Femur (tissue), 1 donor: ENCODE measurements at regions not wholly inside any gene's neighbourhood (a gene's known extent, or its start where the extent isn't known, plus 50 kb on each side); places are given as distances from the start of the nearest gene placed in this dataset.

ENCODE experiments used
- DNase-seq: peaks from one replicate; pipeline ENCODE4 v3.0.0-alpha.2; 2017

DNA sequence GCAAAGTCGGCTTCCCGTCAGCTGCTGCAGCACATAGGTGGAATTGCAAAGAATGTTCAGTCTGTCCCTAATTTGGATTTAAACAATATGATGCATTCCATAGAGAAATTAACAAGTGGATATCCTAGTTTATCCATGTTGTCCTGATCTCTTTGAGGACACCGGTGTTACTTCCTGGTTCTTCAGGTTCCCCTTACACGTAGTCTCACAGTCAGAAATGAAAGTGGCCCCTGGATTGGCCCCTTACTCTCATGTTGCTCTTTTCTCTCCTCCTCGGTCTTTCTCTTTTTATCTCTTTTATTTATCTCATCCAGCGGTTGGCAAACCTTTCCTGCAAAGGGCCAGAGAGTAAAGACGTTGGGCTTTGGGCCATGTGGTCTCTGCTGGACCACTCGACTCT is 265.1 kb downstream of the GAS1 start:
- DNase-seq = no peak

DNA sequence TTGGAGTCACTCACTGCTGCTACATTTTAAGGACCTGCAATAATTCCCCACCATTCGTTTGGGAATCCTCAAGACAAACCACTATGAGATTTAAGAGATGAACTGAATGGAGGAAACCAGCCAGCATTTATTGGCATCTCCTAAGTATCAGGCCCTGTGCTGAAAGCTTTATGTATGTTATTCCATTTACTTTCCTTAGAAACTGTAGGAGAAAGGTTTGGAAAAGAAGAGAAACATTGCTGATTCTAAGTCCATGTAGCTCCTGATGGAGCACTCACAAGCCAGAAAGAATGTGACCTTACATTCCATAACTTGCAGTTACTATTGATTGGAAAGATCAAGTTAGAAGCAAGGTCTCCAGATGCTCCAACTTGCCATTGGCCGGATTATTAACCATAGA is 267.4 kb downstream of the GAS1 start:
- DNase-seq = no peak

DNA sequence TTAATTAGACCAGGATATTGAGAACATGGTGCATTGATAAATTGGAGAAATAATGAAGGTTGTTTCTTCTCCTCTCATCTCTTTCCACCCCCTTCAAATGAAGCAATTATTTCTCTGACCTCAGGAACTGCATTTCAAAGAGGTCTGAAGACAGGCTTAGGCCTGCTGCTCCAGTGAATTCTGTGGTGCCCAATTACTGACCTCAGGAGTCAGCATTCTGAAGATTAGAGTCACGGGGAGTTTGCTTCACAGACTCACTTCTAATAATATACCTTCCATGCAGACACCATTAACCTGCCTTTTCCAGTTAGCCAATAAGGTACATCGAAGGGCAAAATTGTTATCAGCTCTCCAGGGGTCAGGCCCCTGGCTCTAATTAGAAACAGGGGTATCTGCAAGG is 270.9 kb downstream of the GAS1 start:
- no peak for DNase-seq

DNA sequence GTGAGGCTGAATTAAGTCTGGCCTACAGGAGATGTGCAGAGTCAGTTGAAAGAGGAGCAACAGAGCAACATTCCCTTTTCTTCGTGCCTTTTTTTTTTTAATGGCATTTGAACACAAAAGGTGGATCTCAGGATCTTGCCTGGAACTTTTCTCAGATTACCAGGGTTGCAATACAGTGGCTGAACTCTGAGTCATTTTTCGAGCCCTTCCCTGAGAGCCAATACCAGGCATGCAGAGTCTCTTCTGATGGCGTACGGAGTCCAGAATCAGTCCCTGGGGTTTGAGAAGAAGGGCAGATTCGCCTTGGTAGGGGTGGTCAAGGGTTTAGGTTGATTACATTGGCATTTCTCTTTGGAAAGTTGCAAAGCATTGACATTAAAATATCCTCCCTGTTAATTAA is 271.5 kb downstream of the GAS1 start:
- no peak for DNase-seq

- no peak for DNase-seq
These were observed 272.8 kb downstream of the GAS1 start for GRCh38 chr9:86674487-86674886.

- DNase-seq = no peak
These were observed 274.3 kb downstream of the GAS1 start for GRCh38 chr9:86672966-86673365.

GRCh38 chr9:86672301-86672700 is 275.0 kb downstream of the GAS1 start:
- DNase-seq = no peak

- no peak for DNase-seq
These were observed 276.3 kb downstream of the GAS1 start for GRCh38 chr9:86671018-86671417.

DNA sequence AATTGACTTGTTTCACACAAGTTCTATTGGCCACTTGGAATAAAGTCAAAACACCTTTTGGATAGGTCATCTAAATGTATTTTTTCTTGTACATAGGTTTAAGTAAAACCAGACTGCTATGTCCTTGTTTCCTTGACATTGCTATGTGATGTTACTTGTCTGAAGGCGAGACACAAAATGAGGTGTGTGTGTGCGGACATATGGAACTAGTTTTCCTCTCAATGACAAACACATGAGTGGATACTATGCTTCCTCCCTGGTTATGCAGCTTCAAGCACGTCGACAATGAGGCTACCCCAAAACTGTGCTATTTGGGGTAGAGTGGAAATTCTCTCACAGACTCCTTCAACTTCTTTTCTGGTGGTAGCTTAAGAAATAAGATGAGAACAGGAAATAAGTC is 276.8 kb downstream of the GAS1 start:
- no peak for DNase-seq

GRCh38 chr9:86670076-86670475 is 277.2 kb downstream of the GAS1 start:
- DNase-seq = no peak

- DNase-seq = peak; percentile 81
These were observed 277.9 kb downstream of the GAS1 start for GRCh38 chr9:86669422-86669821.

DNA sequence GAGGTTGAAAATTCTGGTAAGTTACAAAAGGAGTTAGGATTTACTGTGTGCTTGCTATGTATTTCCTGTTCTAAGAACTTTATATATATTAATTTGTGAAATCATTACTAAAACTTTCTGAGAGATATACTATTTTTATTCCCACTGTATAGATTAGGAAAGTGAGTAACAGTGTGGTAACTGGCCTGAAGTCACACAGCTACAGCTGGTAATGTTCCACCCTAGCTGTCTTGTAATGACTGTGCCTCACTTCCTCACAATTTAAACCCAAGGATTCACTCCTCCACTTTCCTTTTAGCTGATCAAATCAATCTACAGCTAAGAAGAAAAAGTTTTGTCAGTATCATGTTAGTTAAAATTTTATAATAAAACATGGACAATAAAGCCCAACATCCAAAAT is 278.8 kb downstream of the GAS1 start:
- no peak for DNase-seq

GRCh38 chr9:86667307-86667706 is 280.0 kb downstream of the GAS1 start:
- DNase-seq = no peak

- no peak for DNase-seq
These were observed 281.9 kb downstream of the GAS1 start for GRCh38 chr9:86665416-86665815.

DNA sequence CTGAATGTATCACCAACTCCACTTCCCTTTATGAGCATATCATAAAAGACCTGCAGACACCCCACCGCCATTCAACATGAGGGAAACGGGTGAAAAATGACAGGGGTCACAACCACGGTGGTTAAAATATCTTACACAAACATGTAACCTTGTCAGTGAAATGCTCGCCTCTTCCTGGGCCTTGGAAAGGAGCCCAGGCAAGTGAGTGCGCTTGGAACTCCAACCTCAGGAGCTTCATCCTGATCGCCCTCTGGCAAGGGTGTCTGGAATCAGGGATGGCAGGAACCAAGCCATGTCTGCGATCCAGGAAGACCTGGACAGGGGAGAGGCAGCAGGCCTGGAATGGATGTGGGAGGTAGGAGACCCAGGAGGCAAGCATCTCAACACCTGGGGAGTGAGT is 282.7 kb downstream of the GAS1 start:
- DNase-seq = no peak

GRCh38 chr9:86663905-86664304 is 283.4 kb downstream of the GAS1 start:
- no peak for DNase-seq

DNA sequence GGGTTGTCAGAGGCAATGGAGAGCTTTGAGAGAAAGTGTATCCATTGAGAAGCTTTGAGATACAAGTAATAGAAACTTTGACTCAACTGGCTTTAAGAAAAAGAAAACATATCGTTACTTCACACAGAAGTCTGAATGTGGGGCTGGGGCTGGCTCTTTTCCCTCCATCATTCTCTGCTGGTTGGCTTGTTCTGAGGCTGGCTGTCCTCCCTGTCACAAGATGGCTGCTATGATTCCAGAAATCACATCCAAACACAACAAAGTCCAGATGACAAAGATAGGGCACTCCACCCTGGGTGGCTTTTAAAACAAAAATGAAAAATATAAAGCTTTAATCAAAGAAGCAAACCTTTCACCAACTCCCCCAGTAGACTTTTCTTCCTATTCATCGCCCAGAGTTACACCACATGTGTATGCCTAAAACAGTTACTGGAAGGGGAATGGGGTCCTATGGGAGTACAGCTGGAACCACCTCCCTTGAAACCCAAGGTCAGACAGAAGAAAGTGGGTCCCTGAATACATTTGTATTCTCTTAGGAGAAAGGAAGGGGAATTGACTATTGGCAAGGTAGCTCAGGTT is 284.3 kb downstream of the GAS1 start:
- no peak for DNase-seq

GRCh38 chr9:86660146-86660943 is 287.0 kb downstream of the GAS1 start:
- DNase-seq = no peak

DNA sequence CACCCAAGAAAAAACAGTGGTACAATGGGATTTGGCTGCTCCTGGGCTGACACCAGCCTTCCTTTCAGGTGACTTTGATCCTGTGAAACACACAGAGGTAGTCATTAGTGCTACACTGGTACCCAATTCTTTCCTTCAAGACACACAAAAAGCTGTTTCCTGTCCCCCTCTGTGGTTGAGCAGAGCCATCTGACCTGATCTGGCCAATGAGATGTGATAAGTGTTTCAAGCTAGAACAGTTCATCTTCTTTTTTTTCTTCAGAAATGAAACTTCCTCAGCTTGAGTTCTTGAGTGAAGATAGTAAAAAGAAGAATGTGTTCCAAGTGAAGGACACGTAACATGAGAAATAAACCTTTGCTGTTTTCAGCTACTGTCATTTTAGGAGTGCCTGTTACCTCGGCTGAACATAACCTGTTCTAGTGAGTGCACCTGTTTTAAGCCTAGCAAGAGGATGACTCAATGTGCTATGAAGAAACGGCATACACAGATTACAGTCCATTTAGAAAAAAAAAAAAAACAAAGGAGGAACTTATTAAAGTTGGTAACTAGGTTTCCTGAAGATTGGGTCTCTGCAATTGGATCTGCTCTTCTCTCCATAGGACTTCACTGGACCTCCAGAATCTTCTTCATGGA is 287.8 kb downstream of the GAS1 start:
- DNase-seq = no peak

DNA sequence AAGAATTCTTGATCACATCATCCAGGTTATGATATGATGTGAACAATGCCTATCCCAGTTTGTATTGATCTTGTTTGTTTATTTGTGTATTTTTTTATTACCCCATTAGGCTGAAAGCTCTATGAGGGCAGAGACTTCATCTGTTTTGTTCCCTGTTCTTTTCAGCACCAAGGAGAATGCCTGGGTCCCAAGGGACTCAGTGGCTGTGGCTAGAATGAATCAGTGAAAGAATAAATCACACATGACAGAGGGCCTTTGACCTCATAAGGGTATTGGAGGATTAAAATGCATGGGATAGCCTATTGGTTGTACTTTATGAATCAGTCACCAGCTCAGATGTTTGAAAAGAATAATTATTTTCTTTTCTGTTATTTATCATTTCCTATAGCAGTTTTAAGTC is 292.2 kb downstream of the GAS1 start:
- no peak for DNase-seq

DNA sequence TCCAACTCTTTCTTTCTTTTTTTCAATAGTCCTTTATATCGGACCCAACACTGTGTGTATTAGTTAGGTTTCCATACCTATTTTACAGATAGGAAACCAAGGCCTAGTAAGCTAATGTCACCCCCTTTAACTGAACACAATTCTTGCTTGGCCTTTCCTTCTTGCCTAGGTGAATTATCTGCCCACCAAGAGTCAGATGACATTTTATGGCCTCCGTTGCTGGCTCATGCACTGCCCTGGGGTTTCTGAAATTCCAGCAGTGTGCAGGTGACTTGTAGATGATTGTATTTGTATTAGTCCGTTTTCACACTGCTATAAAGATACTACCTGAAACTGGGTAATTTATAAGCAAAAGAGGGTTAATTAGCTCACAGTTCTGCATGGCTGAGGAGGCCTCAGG is 293.8 kb downstream of the GAS1 start:
- DNase-seq = no peak

DNA sequence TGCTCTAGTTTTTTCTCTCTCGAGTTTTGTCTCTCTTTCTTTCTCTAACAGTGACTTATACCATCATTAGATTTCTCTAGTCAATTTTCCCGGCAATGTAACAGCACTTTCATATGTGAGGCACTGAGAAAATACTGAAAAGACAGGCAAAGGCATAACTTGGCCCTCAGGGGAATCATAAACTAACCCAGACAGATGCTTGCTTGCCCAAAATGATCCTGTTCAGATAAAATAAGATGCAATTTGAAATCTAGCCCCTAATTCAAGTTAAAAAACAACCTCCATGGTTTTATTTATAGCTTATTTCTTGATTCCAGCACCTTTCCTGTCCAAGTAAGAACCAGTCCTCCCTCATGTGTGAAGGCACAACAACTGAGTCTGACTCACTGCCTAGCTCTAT is 294.6 kb downstream of the GAS1 start:
- no peak for DNase-seq

DNA sequence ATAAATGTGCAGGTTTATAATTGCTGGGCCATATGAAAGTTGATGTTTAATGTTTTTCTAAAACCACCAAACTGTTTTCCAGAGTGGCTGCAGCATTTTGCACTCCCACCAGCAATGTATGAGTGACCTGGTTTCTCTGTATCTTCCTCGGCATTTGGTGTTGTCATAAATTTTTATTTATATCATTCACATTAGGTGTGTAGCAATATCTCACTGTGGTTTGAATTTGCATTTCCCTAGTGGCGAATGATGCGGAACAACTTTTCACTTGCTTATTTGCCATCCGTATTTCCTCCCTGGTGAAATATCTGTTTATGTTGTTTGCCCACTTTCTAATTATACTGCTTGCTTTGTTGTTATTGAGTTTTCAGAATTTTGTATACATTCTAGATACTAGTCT is 295.7 kb upstream of the TUT7 start:
- DNase-seq = no peak

- DNase-seq = no peak
These were observed 294.6 kb upstream of the TUT7 start for GRCh38 chr9:86648828-86649170.
